Head of caudate nucleus (tissue), 42 donors: ENCODE measurements at regions not wholly inside any gene's neighbourhood (a gene's known extent, or its start where the extent isn't known, plus 50 kb on each side); places are given as distances from the start of the nearest gene placed in this dataset.

Source experiments
- DNase-seq, 42 donors: peaks; one replicate each; pipeline versions ENCODE4 v3.0.0 to v3.0.0-alpha.2; 2020 to 2021; ENCODE audit warnings: mixed read lengths in 7 of 42
- intact Hi-C: fragments of 100-400 bp; cut with DNase I; formaldehyde crosslinking; loops from one replicate; pipeline ENCODE4 v1.15.0; 2022

DNA sequence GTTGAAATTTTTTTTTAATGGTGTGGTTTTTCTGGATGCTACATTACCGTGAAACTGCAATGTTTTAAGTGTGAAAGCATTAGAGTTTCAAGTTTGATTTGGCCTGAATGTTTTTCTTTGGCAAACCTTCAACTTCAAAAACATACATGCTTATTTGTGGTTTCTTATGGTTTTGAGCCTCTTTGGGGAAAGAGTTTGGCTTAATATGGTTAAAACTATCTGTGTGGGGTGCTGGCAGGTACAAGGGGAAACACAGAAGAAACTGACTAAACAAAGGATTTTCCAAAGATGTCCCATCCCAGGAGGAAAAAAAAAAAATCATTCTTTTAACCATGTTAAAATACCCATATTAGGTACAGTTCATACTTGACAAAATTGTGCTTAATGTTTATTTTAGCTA is 121.1 kb downstream of the HGF start:
- intact Hi-C loops: no loop called here

DNA sequence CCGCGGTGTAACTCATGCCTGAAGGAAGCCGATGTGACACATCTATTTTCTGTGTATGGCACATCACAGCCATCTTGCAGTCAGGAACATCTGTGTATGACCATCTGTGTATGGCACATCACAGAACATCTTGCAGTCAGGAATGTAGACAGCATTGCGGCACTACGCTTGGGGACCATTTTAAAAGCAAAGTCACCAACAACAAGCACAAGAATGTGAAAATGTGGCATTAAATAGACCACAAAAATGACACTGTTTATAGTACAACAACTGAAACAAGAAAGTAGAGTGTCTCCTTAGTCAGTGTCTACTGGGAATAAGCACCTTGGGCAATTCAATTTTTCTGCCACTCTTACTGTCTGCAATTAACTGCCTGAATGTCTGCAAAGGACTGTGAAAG is 124.4 kb downstream of the HGF start:
- intact Hi-C loops: no loop called here

More for the DNA sequence above, 121.1 kb downstream of the HGF start:
- DNase-seq: no peak

GRCh38 chr7:81641873-81642272 is 128.0 kb downstream of the HGF start:
- no peak for DNase-seq
- intact Hi-C loops: no loop called here

More for the DNA sequence above, 124.4 kb downstream of the HGF start:
- DNase-seq: no peak

DNA sequence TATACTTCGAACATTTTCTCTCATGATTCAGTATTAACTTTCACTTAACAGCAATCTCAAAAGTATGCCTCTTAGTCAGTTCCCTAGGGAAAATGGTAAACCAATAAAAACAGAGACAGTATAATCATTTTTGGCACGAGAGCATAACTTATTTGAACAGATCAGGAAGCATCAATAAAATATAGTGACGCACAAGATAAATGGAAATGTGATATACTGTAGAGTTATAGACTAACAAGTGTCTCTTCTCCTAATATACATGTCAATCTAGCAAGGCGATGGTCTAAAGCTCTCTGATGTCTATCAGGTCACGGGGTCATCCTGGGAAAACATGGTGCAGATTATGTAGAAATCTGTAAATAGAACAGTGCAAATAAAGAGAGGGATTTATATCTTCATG is 131.6 kb downstream of the HGF start:
- DNase-seq: no peak
- intact Hi-C loops: no loop called here

DNA sequence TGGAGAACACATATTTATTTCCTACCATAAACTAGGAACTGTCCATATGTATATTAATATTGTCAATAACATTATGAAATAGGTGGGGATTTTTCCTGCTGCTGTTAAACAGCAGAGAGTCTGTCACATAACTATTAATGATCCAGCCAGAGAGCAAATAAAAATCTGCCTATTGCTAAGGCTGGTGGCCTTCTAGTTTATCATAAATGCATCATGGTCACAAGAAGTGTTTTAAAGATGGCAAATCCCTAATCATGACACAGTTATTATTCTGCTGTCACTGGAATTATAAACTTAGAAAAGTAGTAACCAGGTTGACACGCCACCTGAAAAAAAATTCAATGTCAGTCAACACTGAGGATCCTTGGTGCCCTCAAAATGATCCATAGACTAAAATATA is 132.3 kb downstream of the HGF start:
- no peak for DNase-seq
- intact Hi-C loops: no loop called here

- DNase-seq: no peak
- intact Hi-C loops: no loop called here
These were observed 137.4 kb downstream of the HGF start for GRCh38 chr7:81632418-81632817.

GRCh38 chr7:81630600-81630999 is 139.2 kb downstream of the HGF start:
- DNase-seq: no peak
- intact Hi-C loops: no loop called here

GRCh38 chr7:81629702-81630101 is 140.1 kb downstream of the HGF start:
- DNase-seq: no peak
- intact Hi-C loops: no loop called here

DNA sequence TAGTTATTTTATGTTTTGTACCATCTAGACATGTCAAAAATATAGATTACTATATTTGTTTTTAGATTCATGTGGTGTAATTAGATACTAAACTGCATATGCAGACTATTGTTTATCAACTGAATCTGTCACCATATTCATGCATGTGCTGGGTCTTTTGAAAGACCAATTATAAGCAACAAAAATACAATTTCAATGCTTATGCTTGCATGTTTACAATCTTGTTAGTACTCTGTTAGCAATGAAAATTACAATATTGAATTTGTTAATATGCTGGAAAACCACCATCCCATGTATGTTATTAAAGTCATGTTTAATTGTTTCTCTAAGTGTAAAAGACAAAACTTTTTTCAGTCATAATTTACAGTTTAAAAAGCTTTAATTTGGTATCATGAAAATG is 140.9 kb downstream of the HGF start:
- no peak for DNase-seq
- intact Hi-C loops: no loop called here

GRCh38 chr7:81627536-81628287 is 142.1 kb downstream of the HGF start:
- intact Hi-C loops: no loop called here
- no peak for DNase-seq

DNA sequence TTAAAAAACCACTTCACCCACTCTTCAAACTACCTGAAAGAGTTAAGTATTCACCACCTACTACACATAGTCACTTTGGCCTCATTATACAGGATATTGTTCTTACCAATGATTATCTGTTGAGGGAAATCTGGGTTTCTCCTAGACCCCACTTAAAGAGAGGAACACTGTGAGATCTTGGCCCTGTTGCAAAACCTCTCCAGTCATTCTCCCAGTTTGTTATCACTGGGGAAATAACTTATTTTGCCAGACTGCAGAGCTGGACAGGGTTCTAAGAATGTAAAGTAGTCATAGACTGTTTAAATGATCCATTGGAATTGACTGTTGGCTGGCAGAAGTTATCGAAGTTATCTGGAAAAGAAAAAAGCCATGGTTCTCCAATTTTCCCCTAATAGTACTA is 143.8 kb downstream of the HGF start:
- no peak for DNase-seq
- intact Hi-C loops: no loop called here

- intact Hi-C loops: no loop called here
- no peak for DNase-seq
These were observed 144.9 kb downstream of the HGF start for GRCh38 chr7:81624650-81625631.

- intact Hi-C loops: no loop called here
- DNase-seq: no peak
These were observed 145.7 kb downstream of the HGF start for GRCh38 chr7:81624021-81624592.

- intact Hi-C loops: no loop called here
- DNase-seq: no peak
These were observed 146.5 kb downstream of the HGF start for GRCh38 chr7:81623251-81623855.

- DNase-seq: no peak
- intact Hi-C loops: no loop called here
These were observed 148.0 kb downstream of the HGF start for GRCh38 chr7:81621893-81622292.

GRCh38 chr7:81618396-81619014 is 151.3 kb downstream of the HGF start:
- no peak for DNase-seq
- intact Hi-C loops: no loop called here

DNA sequence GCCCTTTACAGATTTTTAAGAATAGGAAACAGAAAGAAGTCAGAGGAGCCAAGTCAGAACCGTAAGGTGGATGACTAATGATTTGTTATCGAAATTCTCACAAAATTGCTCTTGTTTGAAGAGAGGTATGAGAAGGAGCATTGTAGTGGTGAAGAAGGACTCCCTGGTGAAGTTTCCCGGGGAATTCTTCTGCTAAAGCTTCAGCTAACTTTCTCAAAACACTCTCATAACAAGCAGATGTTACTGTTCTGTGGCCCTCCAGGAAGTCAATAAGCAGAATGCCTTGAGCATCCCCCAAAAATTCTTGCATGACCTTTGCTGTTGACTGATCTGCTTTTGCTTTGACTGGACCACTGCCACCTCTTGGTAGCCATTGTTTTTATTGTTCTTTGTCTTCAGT is 152.9 kb downstream of the HGF start:
- no peak for DNase-seq
- intact Hi-C loops: no loop called here

GRCh38 chr7:81611805-81612204 is 158.0 kb downstream of the HGF start:
- DNase-seq: no peak
- intact Hi-C loops: no loop called here

DNA sequence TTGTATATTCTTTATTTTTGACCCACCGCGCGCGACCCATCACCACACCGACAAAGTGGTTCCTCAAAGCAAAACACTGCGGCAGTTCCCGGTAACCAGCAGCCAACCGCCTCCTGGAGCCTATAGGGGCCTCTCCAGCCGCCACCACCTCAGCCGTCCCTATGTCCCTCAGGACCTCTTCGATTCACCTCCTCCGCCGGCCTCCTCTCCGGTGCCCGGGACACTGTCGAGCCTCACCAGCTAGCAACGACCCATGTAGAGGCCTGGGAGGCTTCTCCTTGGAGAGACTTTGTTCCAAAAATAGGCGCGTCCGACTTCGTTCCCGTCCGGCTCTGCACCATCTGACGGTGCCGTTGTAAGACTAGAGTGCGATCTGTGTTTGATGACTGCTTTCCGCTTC is 158.8 kb downstream of the HGF start:
- DNase-seq: peak in 1 of 42 donors; percentile 5
- intact Hi-C loops: no loop called here
